ENCODE measurements at regions not wholly inside any gene's neighbourhood (a gene's known extent, or its start where the extent isn't known, plus 50 kb on each side); places are given as distances from the start of the nearest gene placed in this dataset.

GRCh38 chr11:107252429-107253161 lies 205.0 kb downstream of the CWF19L2 start:
- TF ChIP-seq ZNF391 (tag by site-specific recombination; IDR thresholded peaks at IDR 0.05; ENCODE audit: borderline replicate concordance, low read depth) (no peak), REPIN1 (tag by site-specific recombination; IDR thresholded peaks at IDR 0.05; ENCODE audit: low read depth) (no peak), ZNF473 (tag by site-specific recombination; IDR thresholded peaks at IDR 0.05) (no peak), KLF8 (tag by site-specific recombination; IDR thresholded peaks at IDR 0.05) (no peak), ZNF510 (tag by site-specific recombination; IDR thresholded peaks at IDR 0.05; ENCODE audit: insufficient replicate concordance) (no peak), ZBTB6 (tag by site-specific recombination; IDR thresholded peaks at IDR 0.05) (no peak), ZNF280D (tag by site-specific recombination; IDR thresholded peaks at IDR 0.05) (no peak), TCF7L2 (IDR thresholded peaks at IDR 0.05; ENCODE audit: borderline replicate concordance, low read depth, low read length) (no peak)
- ChIA-PET POLR2A (no interaction called here), CTCF (no interaction called here)
- H3K36me3 ChIP-seq (ENCODE audit: control insufficient read depth in 2 of 2, insufficient read depth in 1 of 2, low read length in 2 of 2): no peaks in the 10 kb centered on the region
- no peaks in the 10 kb centered on the region for H3K9me3 ChIP-seq (ENCODE audit: control insufficient read depth, insufficient read depth, low read depth, low read length)
- no peak overlapping the region for H3K4me3 ChIP-seq (ENCODE audit: low read depth, low read length)
- H3K4me1 ChIP-seq (ENCODE audit: control insufficient read depth, insufficient read depth, low read length): no peaks in the 10 kb centered on the region; the same call in 1 of the 2 replicates
- no peak overlapping the region for H3K27ac ChIP-seq (ENCODE audit: extremely low read depth, low read depth, low read length)

GRCh38 chr11:107251298-107251697 lies 206.3 kb downstream of the CWF19L2 start:
- Histone ChIP-seq H3K27ac (ENCODE audit: extremely low read depth, low read depth, low read length) (no peak overlapping the region), H3K9me3 (ENCODE audit: control insufficient read depth, insufficient read depth, low read depth, low read length) (no peaks in the 10 kb centered on the region), H3K4me3 (ENCODE audit: low read depth, low read length) (no peak overlapping the region), H3K4me1 (ENCODE audit: control insufficient read depth, insufficient read depth, low read length) (no peaks in the 10 kb centered on the region; the same call in 1 of the 2 replicates), H3K36me3 (ENCODE audit: control insufficient read depth in 2 of 2, insufficient read depth in 1 of 2, low read length in 2 of 2) (no peaks in the 10 kb centered on the region)
- ChIA-PET POLR2A (no interaction called here), CTCF (no interaction called here)
- TF ChIP-seq ZNF488 (tag by site-specific recombination; IDR thresholded peaks at IDR 0.05) (no peak), ZNF501 (tag by site-specific recombination; IDR thresholded peaks at IDR 0.05) (no peak), KLF16 (tag by site-specific recombination; IDR thresholded peaks at IDR 0.05) (no peak), ZNF600 (tag by site-specific recombination; IDR thresholded peaks at IDR 0.05) (no peak), ZNF701 (tag by site-specific recombination; IDR thresholded peaks at IDR 0.05) (no peak), ZNF544 (tag by site-specific recombination; IDR thresholded peaks at IDR 0.05) (no peak), ZNF610 (tag by site-specific recombination; IDR thresholded peaks at IDR 0.05; ENCODE audit: borderline replicate concordance) (no peak), ZFP41 (tag by site-specific recombination; IDR thresholded peaks at IDR 0.05; ENCODE audit: borderline replicate concordance) (no peak)

- ChIA-PET POLR2A (no interaction called here), CTCF (no interaction called here)
- H3K4me3 ChIP-seq (ENCODE audit: low read depth, low read length): no peak overlapping the region
- TF ChIP-seq ZNF211 (tag by site-specific recombination; IDR thresholded peaks at IDR 0.05; ENCODE audit: low read depth) (no peak), ZNF677 (tag by site-specific recombination; IDR thresholded peaks at IDR 0.05) (no peak), ZNF2 (tag by site-specific recombination; IDR thresholded peaks at IDR 0.05) (no peak), SP7 (tag by site-specific recombination; IDR thresholded peaks at IDR 0.05) (no peak), ZNF664 (tag by site-specific recombination; IDR thresholded peaks at IDR 0.05) (no peak), PRDM1 (tag by site-specific recombination; IDR thresholded peaks at IDR 0.05) (no peak), ZNF248 (tag by site-specific recombination; IDR thresholded peaks at IDR 0.05) (no peak), ZNF132 (tag by site-specific recombination; IDR thresholded peaks at IDR 0.05; ENCODE audit: borderline replicate concordance) (no peak), WT1 (tag by site-specific recombination; IDR thresholded peaks at IDR 0.05) (no peak), PRDM6 (tag by site-specific recombination; IDR thresholded peaks at IDR 0.05) (no peak)
Observed at GRCh38 chr11:107250017-107250416, 207.6 kb downstream of the CWF19L2 start.

More at GRCh38 chr11:107250017-107250416, 207.6 kb downstream of the CWF19L2 start:
- Histone ChIP-seq H3K4me1 (ENCODE audit: control insufficient read depth, insufficient read depth, low read length) (no peaks in the 10 kb centered on the region; the same call in 1 of the 2 replicates), H3K9me3 (ENCODE audit: control insufficient read depth, insufficient read depth, low read depth, low read length) (no peaks in the 10 kb centered on the region), H3K36me3 (ENCODE audit: control insufficient read depth in 2 of 2, insufficient read depth in 1 of 2, low read length in 2 of 2) (no peaks in the 10 kb centered on the region), H3K27ac (ENCODE audit: extremely low read depth, low read depth, low read length) (no peak overlapping the region)

All from HEK293 (cell line).